ENCODE measurements at regions not wholly inside any gene's neighbourhood (a gene's known extent, or its start where the extent isn't known, plus 50 kb on each side); places are given as distances from the start of the nearest gene placed in this dataset.

DNA sequence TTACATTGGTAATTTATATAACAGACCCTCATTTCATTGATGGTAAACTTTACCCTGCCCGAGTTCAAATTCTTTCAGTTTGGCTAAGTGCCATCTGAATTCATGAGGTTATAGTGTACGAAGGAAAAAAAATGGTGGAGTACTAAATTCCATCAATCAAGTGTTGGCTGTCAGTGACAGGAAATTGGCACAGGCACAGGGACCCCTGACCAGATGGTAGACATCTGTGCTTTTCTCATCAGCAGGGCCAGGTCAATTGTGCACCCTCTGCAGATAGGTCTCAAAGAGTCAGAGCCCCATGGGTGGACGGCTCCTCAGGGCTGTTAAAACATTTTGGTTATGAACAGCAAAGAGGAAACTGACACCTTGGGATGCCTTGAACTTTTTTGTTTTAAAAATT is 439.2 kb downstream of the SETBP1 start:
- Histone ChIP-seq H3K36me3 (replicated peaks in 1 of 2; ENCODE audit: control insufficient read depth in 1 of 2, insufficient read depth in 2 of 2, low read length in 2 of 2) (no peaks in the 10 kb centered on the region), H3K79me2 (ENCODE audit: insufficient read depth, low read length) (no peaks in the 10 kb centered on the region), H2AFZ (ENCODE audit: low read length) (no peak overlapping the region), H3K4me1 (ENCODE audit: insufficient read depth, low read length) (no peaks in the 10 kb centered on the region), H3K9ac (ENCODE audit: insufficient read depth, low read depth, low read length) (no peak overlapping the region), H3K27ac (ENCODE audit: extremely low read length, insufficient read depth, low read length) (no peak overlapping the region), H3K9me3 (ENCODE audit: low read length) (no peaks in the 10 kb centered on the region), H3K4me2 (ENCODE audit: low read depth, low read length) (no peak overlapping the region), H3K4me3 (replicated peaks in 1 of 3; ENCODE audit: insufficient read depth in 1 of 3, low read depth in 2 of 3, low read length in 3 of 3) (no peak overlapping the region), H3K27me3 (ENCODE audit: control insufficient read depth in 1 of 2, insufficient read depth in 2 of 2, low read length in 2 of 2) (no peaks in the 10 kb centered on the region; a peak in 1 of 5 replicates), H4K20me1 (ENCODE audit: insufficient read depth, low read length) (no peaks in the 10 kb centered on the region)
- DNase-seq (ENCODE audit: low spot score) (no peak), FAIRE-seq (no peak), ATAC-seq (no peak)
- CTCF ChIA-PET (ENCODE audit: low intra/inter-chr PET ratio, low total read pairs), result no interaction called here
- TF ChIP-seq RAD51 (IDR thresholded peaks at IDR 0.05; ENCODE audit: borderline replicate concordance), result no peak
- TF ChIP-seq SP1 (IDR thresholded peaks at IDR 0.05), result no peak
- no peak for TF ChIP-seq SP1 (CRISPR knock-in tag; IDR thresholded peaks at IDR 0.05)
- no peak for TF ChIP-seq CREB1 (IDR thresholded peaks at IDR 0.05)
- no peak for TF ChIP-seq CREB1 (CRISPR knock-in tag; IDR thresholded peaks at IDR 0.05)
- no peak for TF ChIP-seq FOXA1 (IDR thresholded peaks at IDR 0.05)
- TF ChIP-seq FOXA1 (CRISPR knock-in tag; IDR thresholded peaks at IDR 0.05), result no peak
- no peak for TF ChIP-seq ZNF7 (CRISPR knock-in tag; IDR thresholded peaks at IDR 0.05)
- TF ChIP-seq ZNF318 (CRISPR knock-in tag; IDR thresholded peaks at IDR 0.05), result no peak
- TF ChIP-seq ZNF747 (CRISPR knock-in tag; IDR thresholded peaks at IDR 0.05; ENCODE audit: borderline replicate concordance), result no peak
- no peak for TF ChIP-seq IRF2 (CRISPR knock-in tag; IDR thresholded peaks at IDR 0.05)
- no peak for TF ChIP-seq POLR2AphosphoS5 (IDR thresholded peaks at IDR 0.05; ENCODE audit: low read depth, low read length)
- TF ChIP-seq PAX8 (CRISPR knock-in tag; IDR thresholded peaks at IDR 0.05; ENCODE audit: borderline replicate concordance), result no peak
- TF ChIP-seq, protein P1, sequence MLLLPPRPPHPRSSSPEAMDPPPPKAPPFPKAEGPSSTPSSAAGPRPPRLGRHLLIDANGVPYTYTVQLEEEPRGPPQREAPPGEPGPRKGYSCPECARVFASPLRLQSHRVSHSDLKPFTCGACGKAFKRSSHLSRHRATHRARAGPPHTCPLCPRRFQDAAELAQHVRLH (CRISPR knock-in tag; IDR thresholded peaks at IDR 0.05; ENCODE audit: borderline replicate concordance, low read depth), result no peak
- TF ChIP-seq ZNF136 (CRISPR knock-in tag; IDR thresholded peaks at IDR 0.05; ENCODE audit: low read depth), result no peak
- WGBS (ENCODE audit: low lambda C conversion rate), result 3% methylated on average over 3 of the region's 3 CpGs
- in situ Hi-C loops (cut with HindIII; ENCODE audit: extremely low pct_ligation_motif_present, low pct_unique_long_range_greater_than_20kb), result no loop called here
- intact Hi-C loops (cut with micrococcal nuclease; ENCODE audit: unreplicated experiment), result no loop called here
- POLR2A ChIA-PET, result no interaction called here
- BruUV-seq (replicated peaks), result no TSS peak
